Immature natural killer cell (primary cell): ENCODE measurements at regions not wholly inside any gene's neighbourhood (a gene's known extent, or its start where the extent isn't known, plus 50 kb on each side); places are given as distances from the start of the nearest gene placed in this dataset.

Source experiments
- DNase-seq, 3 donors: peaks; one replicate each; pipeline ENCODE4 v3.0.0; 2022; ENCODE audit warnings: mixed read lengths in 1 of 3
- H3K27ac Mint-ChIP-seq, 6 donors: one replicate each; pipeline ENCODE4 v1.8.0; 2020; ENCODE audit warnings: mixed read lengths in 6 of 6, mild to moderate bottlenecking in 5 of 6, inconsistent platforms in 4 of 6, moderate library complexity in 3 of 6
- H3K27me3 Mint-ChIP-seq, 3 donors: one replicate each; pipeline ENCODE4 v1.8.0; 2020 to 2021; ENCODE audit warnings: low read depth in 3 of 3, mild to moderate bottlenecking in 3 of 3, mixed read lengths in 3 of 3, moderate library complexity in 3 of 3, inconsistent platforms in 1 of 3
- H3K36me3 Mint-ChIP-seq, 3 donors: one replicate each; pipeline ENCODE4 v1.8.0; 2020; ENCODE audit warnings: mixed read lengths in 3 of 3, inconsistent platforms in 2 of 3, mild to moderate bottlenecking in 2 of 3
- H3K4me1 Mint-ChIP-seq, 2 donors: one replicate each; pipeline ENCODE4 v1.8.0; 2020; ENCODE audit warnings: inconsistent platforms in 2 of 2, mild to moderate bottlenecking in 2 of 2, mixed read lengths in 2 of 2, moderate library complexity in 1 of 2
- H3K4me3 Mint-ChIP-seq, 5 donors: one replicate each; pipeline ENCODE4 v1.8.0; 2020; ENCODE audit warnings: mild to moderate bottlenecking in 5 of 5, mixed read lengths in 5 of 5, inconsistent platforms in 3 of 5, moderate library complexity in 3 of 5
- H3K9me3 Mint-ChIP-seq, 6 donors: one replicate each; pipeline ENCODE4 v1.8.0; 2020; ENCODE audit warnings: mild to moderate bottlenecking in 6 of 6, mixed read lengths in 6 of 6, inconsistent platforms in 4 of 6, moderate library complexity in 3 of 6

GRCh38 chr12:30482650-30483049 is 213.0 kb downstream of the IPO8 start:
- Mint-ChIP-seq H3K27me3 (peaks cover 0 to 3% (median 2%) of the 10 kb centered on the region in 3 donors), H3K4me1 (no peaks in the 10 kb centered on the region), H3K27ac (no peak overlapping the region), H3K9me3 (peaks cover 0 to 12% (median 0%) of the 10 kb centered on the region in 6 donors), H3K36me3 (peaks cover 0 to 3% (median 0%) of the 10 kb centered on the region in 3 donors), H3K4me3 (no peak overlapping the region)
- DNase-seq: no peak

- Mint-ChIP-seq H3K27ac (no peak overlapping the region), H3K36me3 (peaks cover 0 to 4% (median 0%) of the 10 kb centered on the region in 3 donors), H3K4me3 (no peak overlapping the region), H3K4me1 (no peaks in the 10 kb centered on the region), H3K9me3 (peaks cover 0 to 10% (median 5%) of the 10 kb centered on the region in 6 donors), H3K27me3 (peaks cover 0 to 8% (median 3%) of the 10 kb centered on the region in 3 donors)
- no peak for DNase-seq
These were observed 222.4 kb downstream of the IPO8 start for GRCh38 chr12:30473274-30473673.

GRCh38 chr12:30466093-30466585 is 229.5 kb downstream of the IPO8 start:
- Mint-ChIP-seq H3K4me1 (no peaks in the 10 kb centered on the region), H3K27me3 (peaks cover 0 to 2% (median 2%) of the 10 kb centered on the region in 3 donors), H3K36me3 (no peaks in the 10 kb centered on the region), H3K9me3 (peaks cover 0 to 7% (median 3%) of the 10 kb centered on the region in 6 donors), H3K27ac (no peak overlapping the region), H3K4me3 (no peak overlapping the region)
- no peak for DNase-seq

- peaks cover 0 to 5% (median under 1%) of the 10 kb centered on the region in 6 donors for H3K9me3 Mint-ChIP-seq
- no peak overlapping the region for H3K4me3 Mint-ChIP-seq
- H3K27me3 Mint-ChIP-seq: peaks cover 0 to 2% (median 2%) of the 10 kb centered on the region in 3 donors
- no peaks in the 10 kb centered on the region for H3K36me3 Mint-ChIP-seq
- H3K27ac Mint-ChIP-seq: no peak overlapping the region
- DNase-seq: no peak
- no peaks in the 10 kb centered on the region for H3K4me1 Mint-ChIP-seq
These were observed 232.0 kb downstream of the IPO8 start for GRCh38 chr12:30463636-30464035.

GRCh38 chr12:30462249-30462648 is 233.4 kb downstream of the IPO8 start:
- Mint-ChIP-seq H3K9me3 (peaks cover 0 to 5% (median 2%) of the 10 kb centered on the region in 6 donors), H3K36me3 (no peaks in the 10 kb centered on the region), H3K27me3 (peaks cover 1 to 2% (median 2%) of the 10 kb centered on the region in 3 donors), H3K4me1 (no peaks in the 10 kb centered on the region), H3K27ac (no peak overlapping the region), H3K4me3 (no peak overlapping the region)
- DNase-seq: no peak

- DNase-seq: no peak
- Mint-ChIP-seq H3K4me3 (no peak overlapping the region), H3K27ac (no peak overlapping the region), H3K27me3 (peaks cover 1 to 2% (median 2%) of the 10 kb centered on the region in 3 donors), H3K36me3 (no peaks in the 10 kb centered on the region), H3K9me3 (peaks cover 0 to 4% (median 2%) of the 10 kb centered on the region in 6 donors), H3K4me1 (no peaks in the 10 kb centered on the region)
These were observed 234.5 kb downstream of the IPO8 start for GRCh38 chr12:30461026-30461615.

- Mint-ChIP-seq H3K36me3 (no peaks in the 10 kb centered on the region), H3K9me3 (peaks cover 0 to 4% (median 1%) of the 10 kb centered on the region in 6 donors), H3K27me3 (peaks cover 0 to 2% (median 1%) of the 10 kb centered on the region in 3 donors), H3K4me1 (no peaks in the 10 kb centered on the region), H3K4me3 (no peak overlapping the region), H3K27ac (no peak overlapping the region)
- DNase-seq: no peak
These were observed 237.2 kb downstream of the IPO8 start for GRCh38 chr12:30458453-30458852.

- no peak overlapping the region for H3K4me3 Mint-ChIP-seq
- H3K9me3 Mint-ChIP-seq: peaks cover 0 to 4% (median under 1%) of the 10 kb centered on the region in 6 donors
- DNase-seq: no peak
- peaks cover 0 to 2% (median 1%) of the 10 kb centered on the region in 3 donors for H3K27me3 Mint-ChIP-seq
- no peak overlapping the region for H3K27ac Mint-ChIP-seq
- no peaks in the 10 kb centered on the region for H3K4me1 Mint-ChIP-seq
- no peaks in the 10 kb centered on the region for H3K36me3 Mint-ChIP-seq
These were observed 237.9 kb downstream of the IPO8 start for GRCh38 chr12:30457621-30458289.

GRCh38 chr12:30450872-30451271 is 244.8 kb downstream of the IPO8 start:
- Mint-ChIP-seq H3K4me1 (no peaks in the 10 kb centered on the region), H3K9me3 (peaks cover 3 to 8% (median 5%) of the 10 kb centered on the region in 6 donors), H3K27me3 (peaks cover 0 to 1% (median 0%) of the 10 kb centered on the region in 3 donors), H3K36me3 (no peaks in the 10 kb centered on the region), H3K27ac (no peak overlapping the region), H3K4me3 (no peak overlapping the region)
- DNase-seq: no peak

- Mint-ChIP-seq H3K36me3 (no peaks in the 10 kb centered on the region), H3K9me3 (peaks cover 5 to 10% (median 8%) of the 10 kb centered on the region in 6 donors), H3K27me3 (peaks cover 0 to 1% (median 0%) of the 10 kb centered on the region in 3 donors), H3K4me1 (no peaks in the 10 kb centered on the region), H3K27ac (no peak overlapping the region), H3K4me3 (no peak overlapping the region)
- no peak for DNase-seq
These were observed 245.4 kb downstream of the IPO8 start for GRCh38 chr12:30450226-30450625.

- H3K27me3 Mint-ChIP-seq: peaks cover 0 to 3% (median 0%) of the 10 kb centered on the region in 3 donors
- DNase-seq: no peak
- peaks cover 5 to 10% (median 6%) of the 10 kb centered on the region in 6 donors for H3K9me3 Mint-ChIP-seq
- H3K27ac Mint-ChIP-seq: no peak overlapping the region
- no peaks in the 10 kb centered on the region for H3K36me3 Mint-ChIP-seq
- H3K4me1 Mint-ChIP-seq: no peaks in the 10 kb centered on the region
- H3K4me3 Mint-ChIP-seq: no peak overlapping the region
These were observed 247.6 kb downstream of the IPO8 start for GRCh38 chr12:30448038-30448437.

- no peak overlapping the region for H3K27ac Mint-ChIP-seq
- H3K9me3 Mint-ChIP-seq: peaks cover 5 to 10% (median 6%) of the 10 kb centered on the region in 6 donors
- no peak overlapping the region for H3K4me3 Mint-ChIP-seq
- DNase-seq: no peak
- no peaks in the 10 kb centered on the region for H3K4me1 Mint-ChIP-seq
- H3K36me3 Mint-ChIP-seq: no peaks in the 10 kb centered on the region
- peaks cover 0 to 1% (median 0%) of the 10 kb centered on the region in 3 donors for H3K27me3 Mint-ChIP-seq
These were observed 248.5 kb downstream of the IPO8 start for GRCh38 chr12:30447061-30447750.

GRCh38 chr12:30442461-30442860 is 253.2 kb downstream of the IPO8 start:
- DNase-seq: no peak
- H3K27ac Mint-ChIP-seq: no peak overlapping the region
- peaks cover 0 to 1% (median 0%) of the 10 kb centered on the region in 3 donors for H3K27me3 Mint-ChIP-seq
- H3K4me1 Mint-ChIP-seq: no peaks in the 10 kb centered on the region
- H3K4me3 Mint-ChIP-seq: no peak overlapping the region
- H3K9me3 Mint-ChIP-seq: peaks cover 0 to 8% (median 1%) of the 10 kb centered on the region in 6 donors
- no peaks in the 10 kb centered on the region for H3K36me3 Mint-ChIP-seq
